SU-DHL-6 (cell line): ENCODE measurements at regions not wholly inside any gene's neighbourhood (a gene's known extent, or its start where the extent isn't known, plus 50 kb on each side); places are given as distances from the start of the nearest gene placed in this dataset.

Experiments used
- H2AFZ ChIP-seq: fragments of 200-600 bp; sonication (generic); 2 replicates; pipeline ENCODE4 v1.6.1; 2014; ENCODE audit warnings: low read depth, mild to moderate bottlenecking, moderate library complexity, mixed read lengths, antibody characterized with exemption, low read length; ENCODE audit not compliant: severe bottlenecking
- H3F3A ChIP-seq: fragments of 200-600 bp; shearing (Covaris generic); 2 replicates; pipeline ENCODE4 v1.6.0; 2016; ENCODE audit warnings: antibody characterized with exemption, mild to moderate bottlenecking; ENCODE audit not compliant: insufficient read depth
- H3K27ac ChIP-seq: fragments of 200-600 bp; sonication (generic); 2 replicates; pipeline ENCODE4 v1.5.1; 2016; ENCODE audit warnings: low read depth, mild to moderate bottlenecking, low read length, moderate library complexity, mixed read lengths
- H3K27me3 ChIP-seq: fragments of 200-600 bp; sonication (generic), shearing (Covaris generic); 2 replicates; pipeline ENCODE4 v1.6.0; 2014; ENCODE audit warnings: mild to moderate bottlenecking, low read length
- H3K36me3 ChIP-seq: fragments of 200-600 bp; sonication (generic); 2 replicates; pipeline ENCODE4 v1.6.1; 2014; ENCODE audit warnings: mild to moderate bottlenecking, low read length, mixed read lengths
- H3K4me2 ChIP-seq: fragments of 300-600, 200-600 bp; shearing (Covaris generic), sonication (generic); 2 replicates; pipeline ENCODE4 v1.6.0; 2014; ENCODE audit warnings: low read length, low read depth, mild to moderate bottlenecking; ENCODE audit not compliant: poor library complexity, severe bottlenecking
- H3K4me3 ChIP-seq: fragments of 200-600 bp; sonication (generic); 2 replicates; pipeline ENCODE4 v1.5.1; 2014; ENCODE audit warnings: antibody characterized with exemption, low read length, mild to moderate bottlenecking, mixed read lengths; ENCODE audit not compliant: insufficient read depth, poor library complexity, severe bottlenecking
- H3K79me2 ChIP-seq: fragments of 200-600 bp; sonication (generic); 2 replicates; pipeline ENCODE4 v1.6.1; 2014; ENCODE audit warnings: mild to moderate bottlenecking, low read length, moderate library complexity; ENCODE audit not compliant: insufficient read depth
- H3K9ac ChIP-seq: fragments of 200-600 bp; sonication (generic); 2 replicates; pipeline ENCODE4 v1.7.0; 2014; ENCODE audit warnings: mild to moderate bottlenecking, low read length
- H3K9me2 ChIP-seq: fragments of 200-600 bp; sonication (generic); replicated peaks from 2 replicates; pipeline ENCODE4 v1.6.1; 2014; ENCODE audit warnings: low read length; ENCODE audit not compliant: insufficient read depth
- H3K9me3 ChIP-seq: fragments of 200-600 bp; sonication (generic); 2 replicates; pipeline ENCODE4 v1.6.1; 2014; ENCODE audit warnings: low read length, mixed read lengths; ENCODE audit not compliant: insufficient read depth
- H4K20me1 ChIP-seq: fragments of 200-600 bp; sonication (generic); 2 replicates; pipeline ENCODE4 v1.6.1; 2014; ENCODE audit warnings: low read depth, mild to moderate bottlenecking, antibody characterized with exemption, low read length, moderate library complexity, mixed read lengths
- CTCF ChIP-seq: fragments of 200-600 bp; sonication (generic); IDR thresholded peaks from one replicate; pipeline ENCODE4 v1.5.1; 2017; ENCODE audit warnings: antibody characterized with exemption, mild to moderate bottlenecking, low read length, moderate library complexity; ENCODE audit not compliant: insufficient read depth, poor library complexity, severe bottlenecking
- EZH2phosphoT487 ChIP-seq: fragments of 200-600 bp; sonication (generic), shearing (Covaris generic); conservative IDR thresholded peaks from 2 replicates; pipeline ENCODE4 v1.6.1; 2018; ENCODE audit warnings: mild to moderate bottlenecking, antibody characterized with exemption, low read length, moderate library complexity, mixed read lengths

DNA sequence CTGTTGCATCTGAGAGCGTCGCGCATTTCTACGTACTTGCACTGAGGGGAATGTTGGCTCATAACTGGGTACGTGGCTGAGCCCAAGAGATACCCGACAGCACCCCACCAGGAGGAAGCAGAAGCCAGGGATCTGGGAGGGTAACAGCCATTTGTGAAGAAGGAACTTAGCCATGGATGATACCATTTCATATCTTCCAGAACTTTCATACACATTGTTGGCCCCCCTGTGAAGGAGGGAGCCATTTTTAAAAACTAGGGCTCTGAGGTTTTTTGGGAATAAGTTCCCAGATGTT, 101.4 kb upstream of the SLC44A1 start:
- Histone ChIP-seq H3K9me2 (no peaks in the 10 kb centered on the region), H2AFZ (no peak overlapping the region), H3K9me3 (no peaks in the 10 kb centered on the region), H3K4me2 (no peak overlapping the region), H3F3A (no peaks in the 10 kb centered on the region), H4K20me1 (no peaks in the 10 kb centered on the region), H3K79me2 (no peaks in the 10 kb centered on the region), H3K27ac (no peak overlapping the region), H3K27me3 (no peaks in the 10 kb centered on the region), H3K36me3 (no peaks in the 10 kb centered on the region), H3K9ac (no peak overlapping the region), H3K4me3 (no peak overlapping the region)
- no peak for TF ChIP-seq EZH2phosphoT487
- no peak for TF ChIP-seq CTCF

DNA sequence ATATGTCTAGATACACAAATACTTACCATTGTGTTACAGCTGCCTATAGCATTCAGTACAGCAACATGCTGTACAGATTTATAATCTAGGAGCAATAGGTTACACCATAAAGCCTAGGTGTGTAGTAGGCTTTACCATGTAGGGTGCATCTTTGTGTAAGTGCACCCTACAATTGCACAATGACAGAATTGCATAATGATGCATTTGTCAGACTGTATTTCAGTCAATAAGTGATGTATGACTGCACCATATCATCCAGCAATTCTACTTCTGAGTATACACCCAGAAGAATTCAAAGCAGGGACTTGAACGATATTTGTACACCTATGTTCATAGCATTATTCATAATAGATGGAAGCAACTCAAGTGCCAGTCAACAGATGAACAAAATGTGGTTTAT, 100.4 kb upstream of the SLC44A1 start:
- TF ChIP-seq EZH2phosphoT487 (no peak), CTCF (no peak)
- H3K9ac ChIP-seq, result no peak overlapping the region
- no peaks in the 10 kb centered on the region for H3K9me2 ChIP-seq

GRCh38 chr9:105144841-105145240, 99.6 kb upstream of the SLC44A1 start:
- H3K36me3 ChIP-seq, result no peaks in the 10 kb centered on the region
- no peak overlapping the region for H3K4me2 ChIP-seq
- no peaks in the 10 kb centered on the region for H4K20me1 ChIP-seq
- no peaks in the 10 kb centered on the region for H3K27me3 ChIP-seq
- no peaks in the 10 kb centered on the region for H3K9me3 ChIP-seq
- no peak overlapping the region for H3K4me3 ChIP-seq
- H3K27ac ChIP-seq, result no peak overlapping the region
- H3K79me2 ChIP-seq, result no peaks in the 10 kb centered on the region
- H3K9ac ChIP-seq, result no peak overlapping the region
- H3K9me2 ChIP-seq, result no peaks in the 10 kb centered on the region
- TF ChIP-seq EZH2phosphoT487, result no peak
- no peak for TF ChIP-seq CTCF
- no peak overlapping the region for H2AFZ ChIP-seq
- H3F3A ChIP-seq, result no peaks in the 10 kb centered on the region

More for the DNA sequence above, 100.4 kb upstream of the SLC44A1 start:
- no peak overlapping the region for H3K4me2 ChIP-seq
- no peaks in the 10 kb centered on the region for H3K9me3 ChIP-seq
- H3K27me3 ChIP-seq, result no peaks in the 10 kb centered on the region
- H3K79me2 ChIP-seq, result no peaks in the 10 kb centered on the region
- no peak overlapping the region for H3K4me3 ChIP-seq
- no peaks in the 10 kb centered on the region for H3K36me3 ChIP-seq
- no peak overlapping the region for H3K27ac ChIP-seq
- no peaks in the 10 kb centered on the region for H3F3A ChIP-seq
- H2AFZ ChIP-seq, result no peak overlapping the region
- no peaks in the 10 kb centered on the region for H4K20me1 ChIP-seq

DNA sequence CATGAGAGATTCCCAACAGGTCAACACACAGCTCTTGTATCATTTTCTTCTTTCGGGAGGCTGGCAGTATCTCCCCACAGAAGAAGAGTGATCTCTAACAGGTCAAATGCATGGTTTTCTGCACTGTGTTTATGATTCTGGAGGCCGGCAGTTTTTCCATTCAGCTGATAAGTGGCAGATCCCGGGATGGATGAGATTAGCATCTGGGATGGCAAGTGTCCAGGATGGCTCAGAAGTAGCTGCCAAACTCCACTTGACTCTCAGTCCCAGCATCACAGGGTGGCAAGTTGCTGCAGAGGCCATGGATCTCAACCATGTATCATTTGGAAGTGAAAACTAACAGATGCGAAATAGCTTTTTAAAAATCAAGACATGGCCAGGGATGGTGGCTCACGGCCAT, 97.8 kb upstream of the SLC44A1 start:
- Histone ChIP-seq H4K20me1 (no peaks in the 10 kb centered on the region), H3K79me2 (no peaks in the 10 kb centered on the region), H3F3A (no peaks in the 10 kb centered on the region), H3K9me2 (no peaks in the 10 kb centered on the region), H3K9me3 (no peaks in the 10 kb centered on the region), H2AFZ (no peak overlapping the region), H3K4me3 (no peak overlapping the region), H3K36me3 (no peaks in the 10 kb centered on the region), H3K27me3 (no peaks in the 10 kb centered on the region), H3K4me2 (no peak overlapping the region), H3K9ac (no peak overlapping the region), H3K27ac (no peak overlapping the region)
- TF ChIP-seq EZH2phosphoT487 (no peak), CTCF (no peak)
